ENCODE measurements at regions not wholly inside any gene's neighbourhood (a gene's known extent, or its start where the extent isn't known, plus 50 kb on each side); places are given as distances from the start of the nearest gene placed in this dataset.
"Not testable (repeated sequence)": the region's sequence is repeated elsewhere in the genome, so short reads cannot be mapped to it uniquely, and the experiment has no call there.

GRCh38 chr1:200284236-200284635 is 125.6 kb downstream of the ZNF281 start:
- not testable (repeated sequence) for DNase-seq (ENCODE audit: low read depth in 4 of 4, low spot score in 3 of 4)

DNA sequence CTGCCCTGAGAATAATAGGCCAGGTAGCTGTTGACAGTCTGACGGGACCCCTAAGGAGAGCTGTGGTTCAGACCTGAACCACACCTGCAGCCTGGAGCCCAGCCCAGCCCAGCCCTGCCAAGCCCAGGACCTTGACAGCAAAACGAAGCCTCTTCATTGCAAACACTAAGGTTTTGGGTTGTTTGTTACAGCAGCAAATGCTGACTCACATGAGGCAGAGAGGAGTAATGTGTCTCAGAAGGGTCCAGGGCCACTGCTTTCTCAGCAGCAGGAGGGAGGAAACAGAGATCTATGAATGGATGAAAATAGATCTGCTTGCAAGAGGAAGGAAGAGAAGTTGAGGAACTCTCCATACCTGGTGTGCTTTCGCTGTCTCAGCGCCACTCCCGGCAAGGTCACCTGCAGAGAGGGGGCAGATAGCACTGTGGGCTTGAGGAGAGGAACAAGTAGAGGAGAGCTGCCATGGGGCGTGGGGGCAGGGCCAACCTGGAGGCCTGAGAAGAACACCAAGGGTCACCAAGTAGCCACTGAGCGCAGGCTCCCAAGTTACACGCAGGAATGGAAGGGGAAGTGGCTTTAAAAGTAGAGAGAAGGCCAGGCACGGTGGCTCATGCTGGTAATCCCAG is 127.2 kb downstream of the ZNF281 start:
- DNase-seq (ENCODE audit: low read depth in 4 of 4, low spot score in 3 of 4) = no peak

GRCh38 chr1:200281201-200281835 is 128.5 kb downstream of the ZNF281 start:
- no peak for DNase-seq (ENCODE audit: low read depth in 4 of 4, low spot score in 3 of 4)

GRCh38 chr1:200279810-200280411 is 129.9 kb downstream of the ZNF281 start:
- no peak for DNase-seq (ENCODE audit: low read depth in 4 of 4, low spot score in 3 of 4)

DNA sequence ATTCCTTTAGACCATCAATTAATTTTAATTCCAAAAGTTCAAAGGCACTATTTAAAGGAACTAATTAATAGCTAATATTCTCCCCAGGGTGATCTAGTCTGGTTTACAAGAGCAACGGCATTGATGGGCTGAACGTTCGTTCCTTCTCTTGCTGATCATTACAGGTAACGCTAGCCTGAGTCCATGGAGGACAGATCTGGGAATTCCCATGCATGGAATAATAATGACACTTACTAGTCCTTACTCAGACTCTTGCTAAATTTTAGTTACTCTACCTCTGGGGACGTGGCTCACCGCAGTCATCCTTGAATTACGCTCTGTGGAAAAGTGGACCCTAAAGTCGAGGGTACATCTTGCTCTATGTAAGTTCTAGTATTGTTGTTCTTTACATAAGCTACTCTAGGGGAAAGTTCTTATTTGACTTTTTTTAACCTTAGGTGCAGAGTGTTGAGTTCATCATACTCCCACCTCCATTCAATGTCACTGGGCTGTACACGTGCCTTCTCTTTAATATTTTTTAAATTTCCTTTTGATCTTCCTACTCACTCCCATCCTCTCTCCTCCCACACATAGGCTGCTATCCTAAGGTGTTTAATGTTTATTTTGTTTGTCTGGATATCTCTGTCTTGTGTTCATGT is 133.9 kb downstream of the ZNF281 start:
- no peak for DNase-seq (ENCODE audit: low read depth in 4 of 4, low spot score in 3 of 4)

GRCh38 chr1:200275415-200275814 is 134.4 kb downstream of the ZNF281 start:
- DNase-seq (ENCODE audit: low read depth in 4 of 4, low spot score in 3 of 4) = no peak

GRCh38 chr1:200274116-200274515 is 135.7 kb downstream of the ZNF281 start:
- no peak for DNase-seq (ENCODE audit: low read depth in 4 of 4, low spot score in 3 of 4)

DNA sequence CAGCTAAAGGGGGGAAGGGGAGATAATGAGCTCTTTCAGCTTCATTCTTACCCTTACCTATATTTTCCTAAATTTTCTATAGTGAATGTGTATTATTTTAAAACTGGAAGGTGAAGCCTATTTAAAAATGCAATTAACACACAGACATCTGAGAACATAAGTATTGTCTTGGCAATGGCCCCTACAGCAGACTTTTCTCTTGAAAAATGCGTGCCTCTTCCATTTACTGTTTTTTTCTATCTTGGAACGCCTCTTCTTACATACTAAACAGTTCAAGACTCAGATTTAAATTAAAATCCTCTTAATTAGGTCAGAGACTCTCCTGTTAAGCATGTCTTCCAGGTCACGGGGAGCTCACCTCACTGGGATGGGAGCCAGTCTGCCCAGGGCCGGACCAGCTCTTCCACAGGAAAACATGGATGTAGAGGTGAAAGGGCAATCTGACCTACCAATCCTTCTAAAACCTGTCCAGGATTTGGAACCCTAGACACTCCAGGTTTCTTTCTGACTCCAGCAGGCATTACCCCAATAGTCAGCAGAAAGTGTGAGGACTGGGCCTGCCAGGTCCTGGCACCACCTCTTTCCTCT is 137.3 kb downstream of the ZNF281 start:
- no peak for DNase-seq (ENCODE audit: low read depth in 4 of 4, low spot score in 3 of 4)

DNA sequence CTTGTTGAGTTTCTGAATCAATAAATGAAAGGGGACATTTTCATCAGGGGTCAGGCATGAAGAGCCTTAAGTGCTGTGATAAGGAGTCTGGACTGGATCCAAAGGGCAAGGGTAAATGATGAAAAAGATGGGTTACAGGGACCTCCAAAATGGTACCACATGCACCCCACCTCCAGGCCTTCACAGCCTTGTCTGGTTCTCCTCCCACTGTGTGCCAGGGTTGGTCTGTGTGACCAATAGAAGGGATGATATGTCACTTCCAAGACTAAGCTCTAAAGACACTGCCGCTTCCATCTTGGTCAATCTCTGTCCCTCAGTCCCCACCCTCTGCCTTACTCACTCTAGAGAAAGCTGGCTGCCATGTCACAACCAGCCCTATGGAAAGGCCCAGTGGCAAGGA is 140.6 kb downstream of the ZNF281 start:
- no peak for DNase-seq (ENCODE audit: low read depth in 4 of 4, low spot score in 3 of 4)

DNA sequence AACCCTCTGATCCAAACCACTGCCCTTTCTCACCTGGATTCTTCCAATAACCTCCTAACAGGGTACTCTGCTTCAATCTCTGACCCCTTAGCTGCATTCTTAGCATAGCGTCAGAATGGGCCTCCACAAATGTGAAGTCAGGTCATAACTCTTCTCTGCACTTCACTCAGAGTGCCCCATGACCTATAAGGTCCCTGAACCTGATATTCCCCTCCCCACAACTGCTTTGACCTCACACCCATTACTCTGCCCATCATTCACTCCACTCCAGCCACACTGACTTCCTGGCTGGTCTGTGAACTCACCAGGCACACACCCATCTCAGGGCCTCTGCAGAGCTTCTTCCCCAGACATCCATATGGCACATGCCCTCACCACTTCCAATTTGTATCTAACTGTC is 141.9 kb downstream of the ZNF281 start:
- no peak for DNase-seq (ENCODE audit: low read depth in 4 of 4, low spot score in 3 of 4)

- DNase-seq (ENCODE audit: low read depth in 4 of 4, low spot score in 3 of 4) = no peak
Measured at GRCh38 chr1:200267458-200267857, 142.4 kb downstream of the ZNF281 start.

GRCh38 chr1:200266871-200267270 is 143.0 kb downstream of the ZNF281 start:
- DNase-seq (ENCODE audit: low read depth in 4 of 4, low spot score in 3 of 4) = no peak

GRCh38 chr1:200265881-200266280 is 144.0 kb downstream of the ZNF281 start:
- DNase-seq (ENCODE audit: low read depth in 4 of 4, low spot score in 3 of 4) = no peak

DNA sequence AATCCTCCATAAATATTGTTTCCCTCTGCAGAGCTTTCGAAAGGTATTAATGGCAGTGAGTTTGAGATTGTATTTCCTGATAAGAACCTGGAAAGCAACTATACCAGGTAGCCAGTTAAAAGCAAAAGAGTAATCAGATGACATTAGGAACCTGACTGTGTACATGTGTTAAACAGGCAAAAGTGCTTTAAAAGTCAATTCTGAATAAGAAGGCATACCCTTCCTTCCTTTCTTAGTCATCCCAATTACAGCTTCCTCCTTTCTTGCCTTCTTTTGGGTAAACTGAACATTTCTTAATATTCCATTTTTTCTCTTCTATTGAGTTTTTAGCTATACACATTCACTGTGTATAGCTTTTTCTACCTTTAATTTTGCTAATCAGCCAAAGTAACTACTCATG is 144.7 kb downstream of the ZNF281 start:
- DNase-seq (ENCODE audit: low read depth in 4 of 4, low spot score in 3 of 4) = no peak

DNA sequence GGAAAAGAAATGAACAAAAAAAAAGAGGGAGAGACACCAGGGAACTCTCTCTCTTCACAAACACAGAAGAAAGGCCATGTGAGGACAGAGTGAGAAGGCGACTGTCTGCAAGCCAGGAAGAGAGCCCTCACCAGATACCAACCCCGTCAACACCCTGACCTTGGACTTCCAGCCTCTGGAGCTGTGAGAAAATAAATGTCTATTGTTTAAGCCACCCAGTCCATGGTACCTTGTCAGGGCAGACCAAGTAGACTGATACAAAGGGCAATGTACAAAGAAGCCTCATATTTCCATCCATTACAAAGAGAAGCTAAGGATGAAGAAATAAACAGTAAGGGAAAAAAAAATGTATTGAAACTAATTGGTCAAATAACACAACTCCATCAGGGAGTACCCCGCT is 146.6 kb downstream of the ZNF281 start:
- DNase-seq (ENCODE audit: low read depth in 4 of 4, low spot score in 3 of 4) = no peak

- no peak for DNase-seq (ENCODE audit: low read depth in 4 of 4, low spot score in 3 of 4)
Measured at GRCh38 chr1:200262326-200262965, 147.4 kb downstream of the ZNF281 start.

DNA sequence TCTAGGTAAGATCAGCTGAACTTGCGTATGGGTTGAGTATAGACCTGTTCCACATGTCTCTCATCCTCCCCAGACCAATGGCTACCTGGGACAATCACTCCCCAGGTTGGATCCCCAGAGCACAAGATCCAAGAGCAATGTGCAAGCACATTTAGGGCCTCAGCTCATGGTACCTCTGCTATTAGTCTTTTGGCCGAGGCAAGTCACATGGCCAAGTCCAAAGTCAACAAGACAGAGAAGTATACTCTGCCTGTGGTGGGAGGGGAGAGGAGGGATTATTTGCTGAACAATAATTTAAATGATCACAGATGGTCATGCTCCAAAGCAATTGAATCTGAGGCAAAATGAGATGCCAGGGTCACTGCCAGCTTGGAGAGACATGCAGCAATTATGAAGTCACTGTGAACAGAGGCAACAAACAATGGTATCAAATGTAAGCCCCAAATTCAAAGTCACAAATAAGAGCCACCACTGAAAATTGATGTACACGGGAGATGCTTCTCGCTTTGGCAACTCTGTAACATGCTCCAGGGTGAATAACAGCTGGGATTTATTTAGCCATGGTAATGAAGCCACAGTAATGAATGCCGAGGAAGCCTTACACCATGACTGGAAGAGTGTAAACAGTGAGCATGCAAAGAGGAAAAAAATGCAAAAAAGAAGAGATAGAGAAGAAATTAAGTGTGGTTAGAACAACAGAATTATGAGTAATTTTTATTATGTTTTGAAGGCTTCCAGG is 149.1 kb downstream of the ZNF281 start:
- DNase-seq (ENCODE audit: low read depth in 4 of 4, low spot score in 3 of 4) = no peak

DNA sequence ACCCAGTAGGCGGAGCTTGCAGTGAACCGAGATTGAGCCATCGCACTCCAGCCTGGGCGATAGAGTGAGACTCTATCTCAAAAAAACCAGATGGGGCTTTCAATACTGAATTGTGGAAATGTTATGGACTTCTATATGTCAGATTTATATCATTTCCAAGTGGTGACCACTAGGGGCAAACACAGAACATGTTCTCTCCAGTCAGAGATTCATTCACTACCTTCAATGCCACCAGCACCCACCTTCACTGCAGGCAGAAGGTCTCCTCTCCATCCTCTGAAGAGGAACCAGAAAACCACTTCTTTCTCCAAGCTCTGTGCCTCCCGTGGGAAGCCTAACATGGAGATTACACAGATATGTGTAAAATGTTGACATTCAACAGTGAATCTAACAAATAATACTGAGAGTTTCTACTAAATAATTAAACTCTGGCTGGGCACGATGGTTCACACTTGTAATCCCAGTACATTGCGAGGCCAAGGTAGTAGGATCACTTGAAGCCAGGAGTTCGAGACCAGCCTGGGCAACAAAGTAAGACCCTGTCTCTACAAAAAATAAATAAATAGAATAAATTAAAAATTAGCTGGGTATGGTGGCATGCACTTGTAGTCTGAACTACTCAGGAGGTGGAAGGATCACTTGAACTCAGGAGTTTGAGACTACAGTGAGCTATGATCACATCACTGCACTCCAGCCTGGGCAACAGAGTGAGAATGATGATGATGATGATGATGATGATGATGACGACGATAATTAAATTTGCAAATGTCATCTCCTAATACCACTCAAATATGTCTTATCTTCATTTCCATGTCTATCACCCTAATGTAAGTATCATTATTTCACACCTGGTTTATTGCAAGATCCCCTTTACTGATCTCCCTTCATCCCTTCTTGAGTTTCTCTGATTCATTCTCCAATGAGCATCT is 151.1 kb downstream of the ZNF281 start:
- no peak for DNase-seq (ENCODE audit: low read depth in 4 of 4, low spot score in 3 of 4)

- no peak for DNase-seq (ENCODE audit: low read depth in 4 of 4, low spot score in 3 of 4)
Measured at GRCh38 chr1:200257235-200257634, 152.6 kb downstream of the ZNF281 start.

Data from right renal pelvis (tissue), 4 donors.